AG09319 (cell line): ENCODE measurements at regions not wholly inside any gene's neighbourhood (a gene's known extent, or its start where the extent isn't known, plus 50 kb on each side); places are given as distances from the start of the nearest gene placed in this dataset.

Experiments
- DNase-seq: peaks from one replicate; pipeline ENCODE4 v3.0.0-alpha.2; 2010; ENCODE audit warnings: low read depth; ENCODE audit errors: extremely low read depth
- CTCF ChIP-seq: IDR thresholded peaks from 2 replicates; pipeline ENCODE4 v1.5.1; 2011; ENCODE audit warnings: low read depth, mild to moderate bottlenecking, inconsistent platforms, low read length, moderate library complexity

GRCh38 chr14:98571104-98571503, 700.9 kb downstream of the BCL11B start:
- DNase-seq: no peak
- no peak for TF ChIP-seq CTCF

DNA sequence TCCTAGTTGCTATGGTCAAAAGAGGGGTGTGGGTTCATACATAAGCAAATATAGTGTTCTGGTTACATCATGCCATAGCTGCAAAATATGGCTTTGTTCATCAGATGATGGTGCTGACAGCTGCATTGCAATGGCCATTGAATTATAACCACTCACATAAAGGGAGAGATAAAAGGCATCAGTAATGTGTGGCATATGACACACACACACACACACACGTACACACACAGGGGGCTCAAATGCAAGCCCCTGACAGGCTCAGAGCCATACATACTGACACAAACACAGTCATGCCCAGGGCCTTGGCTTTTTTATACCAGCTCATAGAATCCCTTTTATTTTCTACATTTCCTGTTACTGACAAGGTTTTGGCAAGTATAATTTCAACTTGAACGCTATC, 698.9 kb downstream of the BCL11B start:
- no peak for DNase-seq
- no peak for TF ChIP-seq CTCF

DNA sequence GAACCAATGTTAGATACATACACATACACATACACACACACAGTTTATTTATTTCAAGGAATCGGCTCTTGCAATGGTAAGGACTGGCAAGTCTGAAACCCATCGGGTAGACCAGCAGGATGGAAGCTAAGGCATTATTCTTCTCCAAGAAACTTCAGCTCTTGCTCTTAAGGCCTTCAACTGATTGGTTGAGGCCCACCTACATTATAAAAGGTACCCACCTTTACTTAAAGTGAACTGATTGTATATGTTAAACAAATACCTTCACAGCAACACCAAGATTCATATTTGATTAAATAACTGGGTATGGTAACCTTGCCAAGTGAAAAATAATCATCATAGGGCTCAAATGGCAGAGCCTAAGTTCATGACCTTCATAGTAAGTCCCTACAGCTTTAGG, 695.5 kb downstream of the BCL11B start:
- DNase-seq: no peak
- TF ChIP-seq CTCF: no peak

GRCh38 chr14:98578204-98578603, 693.8 kb downstream of the BCL11B start:
- TF ChIP-seq CTCF: no peak
- no peak for DNase-seq

- DNase-seq: no peak
- TF ChIP-seq CTCF: no peak
Measured at GRCh38 chr14:98579140-98579539, 692.9 kb downstream of the BCL11B start.

GRCh38 chr14:98580131-98580678, 691.8 kb downstream of the BCL11B start:
- no peak for DNase-seq
- TF ChIP-seq CTCF: no peak

- no peak for TF ChIP-seq CTCF
Measured at GRCh38 chr14:98582276-98582675, 689.7 kb downstream of the BCL11B start.

More at GRCh38 chr14:98582276-98582675, 689.7 kb downstream of the BCL11B start:
- no peak for DNase-seq
